ENCODE measurements at regions not wholly inside any gene's neighbourhood (a gene's known extent, or its start where the extent isn't known, plus 50 kb on each side); places are given as distances from the start of the nearest gene placed in this dataset.

DNA sequence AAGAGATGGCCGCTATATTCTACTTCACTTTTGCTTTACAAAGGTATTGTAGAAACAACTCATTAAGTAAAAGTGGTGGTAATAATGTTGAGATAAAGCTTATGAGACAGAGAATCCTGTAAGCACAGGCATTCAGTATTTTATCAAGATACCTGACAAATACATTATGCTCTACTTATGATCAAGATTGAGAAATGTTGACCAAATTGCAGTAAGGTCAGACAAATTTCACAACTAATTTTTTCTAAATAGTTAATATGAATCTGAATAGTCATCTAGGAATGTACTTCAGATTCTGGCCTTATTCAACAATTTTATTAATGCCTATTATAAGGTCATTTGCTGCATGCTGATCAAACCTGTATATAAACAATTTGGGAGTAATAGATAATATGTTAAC is 95.1 kb upstream of the MBNL1 start:
- DNase-seq (ENCODE audit: low read depth) = peak; percentile 11
- H3K4me3 ChIP-seq (ENCODE audit: control insufficient read depth, low read depth, low read length) = no peak overlapping the region
- TF ChIP-seq, protein P1, sequence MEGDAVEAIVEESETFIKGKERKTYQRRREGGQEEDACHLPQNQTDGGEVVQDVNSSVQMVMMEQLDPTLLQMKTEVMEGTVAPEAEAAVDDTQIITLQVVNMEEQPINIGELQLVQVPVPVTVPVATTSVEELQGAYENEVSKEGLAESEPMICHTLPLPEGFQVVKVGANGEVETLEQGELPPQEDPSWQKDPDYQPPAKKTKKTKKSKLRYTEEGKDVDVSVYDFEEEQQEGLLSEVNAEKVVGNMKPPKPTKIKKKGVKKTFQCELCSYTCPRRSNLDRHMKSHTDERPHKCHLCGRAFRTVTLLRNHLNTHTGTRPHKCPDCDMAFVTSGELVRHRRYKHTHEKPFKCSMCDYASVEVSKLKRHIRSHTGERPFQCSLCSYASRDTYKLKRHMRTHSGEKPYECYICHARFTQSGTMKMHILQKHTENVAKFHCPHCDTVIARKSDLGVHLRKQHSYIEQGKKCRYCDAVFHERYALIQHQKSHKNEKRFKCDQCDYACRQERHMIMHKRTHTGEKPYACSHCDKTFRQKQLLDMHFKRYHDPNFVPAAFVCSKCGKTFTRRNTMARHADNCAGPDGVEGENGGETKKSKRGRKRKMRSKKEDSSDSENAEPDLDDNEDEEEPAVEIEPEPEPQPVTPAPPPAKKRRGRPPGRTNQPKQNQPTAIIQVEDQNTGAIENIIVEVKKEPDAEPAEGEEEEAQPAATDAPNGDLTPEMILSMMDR (conservative IDR thresholded peaks at IDR 0.05; ENCODE audit: control insufficient read depth, insufficient read depth, low read depth, low read length) = no peak

DNA sequence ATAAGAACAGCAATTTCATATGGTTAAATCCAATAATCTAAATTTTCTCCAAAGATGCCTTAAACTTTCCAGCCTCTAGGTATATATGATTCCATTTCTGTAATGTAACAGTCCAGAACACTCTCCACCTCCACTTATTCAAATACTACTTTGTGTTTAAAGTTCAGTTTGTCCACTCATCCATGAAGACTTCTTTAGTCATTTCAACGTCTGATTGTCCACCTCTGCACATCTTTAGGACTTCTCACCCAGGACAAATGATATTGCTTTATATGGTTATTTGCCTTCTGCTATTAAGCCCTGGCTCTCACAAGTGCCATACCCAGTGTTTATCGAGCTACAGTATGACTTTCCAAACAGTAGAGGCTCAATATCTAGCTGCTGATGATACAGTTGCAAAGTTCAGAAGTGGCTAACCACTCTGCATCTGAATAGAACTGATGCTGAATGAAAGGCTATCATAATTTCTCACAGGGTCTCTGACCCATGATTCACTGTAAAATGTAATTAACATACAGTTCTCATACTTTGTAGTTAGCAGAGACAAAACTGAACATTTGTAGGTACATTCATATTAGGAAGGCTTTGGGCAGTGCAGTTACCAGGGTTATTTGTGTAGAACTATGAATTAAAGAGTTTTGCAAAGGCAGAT is 93.7 kb upstream of the MBNL1 start:
- no peak for DNase-seq (ENCODE audit: low read depth)
- TF ChIP-seq, protein P1 (conservative IDR thresholded peaks at IDR 0.05; ENCODE audit: control insufficient read depth, insufficient read depth, low read depth, low read length) = no peak
- H3K4me3 ChIP-seq (ENCODE audit: control insufficient read depth, low read depth, low read length) = no peak overlapping the region

DNA sequence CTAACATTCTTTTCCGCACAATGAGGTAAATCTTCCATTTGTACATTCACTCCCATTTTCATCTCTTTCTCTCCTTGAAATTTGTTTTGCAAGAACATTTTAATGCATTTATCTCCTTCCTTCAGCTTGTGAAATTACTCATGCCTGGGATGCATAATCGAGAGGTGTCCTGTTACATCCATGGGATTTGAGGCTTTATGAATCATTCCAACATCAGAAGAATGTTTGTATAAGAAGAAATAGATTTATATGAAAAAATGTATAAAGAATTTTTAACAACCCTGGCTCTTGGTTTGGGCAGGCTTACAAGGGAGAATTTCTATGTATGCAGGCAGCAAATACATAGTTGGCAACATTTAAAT is 93.2 kb upstream of the MBNL1 start:
- peak; percentile 95 for DNase-seq (ENCODE audit: low read depth)
- TF ChIP-seq, protein P1 (conservative IDR thresholded peaks at IDR 0.05; ENCODE audit: control insufficient read depth, insufficient read depth, low read depth, low read length) = no peak
- H3K4me3 ChIP-seq (ENCODE audit: control insufficient read depth, low read depth, low read length) = no peak overlapping the region

DNA sequence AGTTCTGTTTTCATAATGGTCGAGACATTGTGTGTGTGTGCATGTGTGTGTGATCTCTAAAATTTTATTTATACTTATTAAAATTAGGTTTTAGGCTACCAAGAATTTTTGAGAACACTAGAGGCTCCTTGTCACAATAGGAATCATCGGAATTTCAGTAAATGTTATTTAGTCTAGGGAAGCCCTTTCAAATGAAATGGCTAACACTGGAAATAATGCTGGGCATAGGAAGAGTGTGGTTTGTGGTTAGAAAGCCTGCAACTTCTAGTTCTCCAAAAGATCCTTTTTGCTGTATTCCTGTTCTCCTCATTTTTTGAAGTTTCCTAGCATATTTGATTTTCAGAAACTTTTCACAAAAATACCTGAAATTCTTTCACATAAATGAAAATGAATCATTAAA is 92.5 kb upstream of the MBNL1 start:
- no peak overlapping the region for H3K4me3 ChIP-seq (ENCODE audit: control insufficient read depth, low read depth, low read length)
- TF ChIP-seq, protein P1 (conservative IDR thresholded peaks at IDR 0.05; ENCODE audit: control insufficient read depth, insufficient read depth, low read depth, low read length) = no peak
- peak; percentile 19 for DNase-seq (ENCODE audit: low read depth)

DNA sequence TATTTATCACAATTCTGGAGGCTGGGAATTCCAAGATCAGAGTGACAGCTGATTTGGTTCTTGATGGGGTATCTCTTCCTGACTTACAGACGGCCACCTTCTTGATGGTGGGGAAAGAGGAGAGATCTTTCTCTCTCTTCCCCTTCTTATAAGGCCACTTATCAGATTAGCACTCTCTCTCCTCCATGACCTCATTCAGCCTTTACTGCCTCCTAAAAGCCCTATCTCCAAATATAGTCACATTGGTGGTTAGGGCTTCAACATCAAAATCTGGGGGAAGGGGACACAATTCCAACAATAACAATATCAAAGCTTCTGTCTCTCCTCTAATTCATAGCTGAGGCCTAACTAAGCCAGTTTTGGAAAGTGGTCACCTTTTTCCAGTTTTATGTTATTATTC is 91.7 kb upstream of the MBNL1 start:
- H3K4me3 ChIP-seq (ENCODE audit: control insufficient read depth, low read depth, low read length) = no peak overlapping the region
- DNase-seq (ENCODE audit: low read depth) = no peak
- TF ChIP-seq, protein P1 (conservative IDR thresholded peaks at IDR 0.05; ENCODE audit: control insufficient read depth, insufficient read depth, low read depth, low read length) = no peak

DNA sequence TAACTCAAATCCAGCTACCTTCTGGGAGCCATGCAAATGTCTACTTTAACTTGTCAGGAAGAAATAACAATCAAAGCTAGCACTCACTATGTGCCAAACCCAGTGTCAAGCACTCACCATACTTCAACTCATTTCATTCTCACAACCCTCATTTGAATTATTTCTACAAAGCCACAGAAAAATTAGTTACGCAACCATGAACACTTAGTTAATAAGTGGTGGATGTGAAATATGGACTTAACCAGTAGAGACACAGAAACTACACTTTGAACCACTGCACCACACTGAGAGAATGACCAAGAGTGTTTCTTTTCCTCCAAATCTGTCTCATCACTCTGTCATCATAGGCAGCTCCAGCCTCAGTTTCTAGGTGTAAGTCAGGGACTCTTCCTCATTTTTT is 91.0 kb upstream of the MBNL1 start:
- TF ChIP-seq, protein P1 (conservative IDR thresholded peaks at IDR 0.05; ENCODE audit: control insufficient read depth, insufficient read depth, low read depth, low read length) = no peak
- no peak overlapping the region for H3K4me3 ChIP-seq (ENCODE audit: control insufficient read depth, low read depth, low read length)
- peak; percentile 22 for DNase-seq (ENCODE audit: low read depth)

DNA sequence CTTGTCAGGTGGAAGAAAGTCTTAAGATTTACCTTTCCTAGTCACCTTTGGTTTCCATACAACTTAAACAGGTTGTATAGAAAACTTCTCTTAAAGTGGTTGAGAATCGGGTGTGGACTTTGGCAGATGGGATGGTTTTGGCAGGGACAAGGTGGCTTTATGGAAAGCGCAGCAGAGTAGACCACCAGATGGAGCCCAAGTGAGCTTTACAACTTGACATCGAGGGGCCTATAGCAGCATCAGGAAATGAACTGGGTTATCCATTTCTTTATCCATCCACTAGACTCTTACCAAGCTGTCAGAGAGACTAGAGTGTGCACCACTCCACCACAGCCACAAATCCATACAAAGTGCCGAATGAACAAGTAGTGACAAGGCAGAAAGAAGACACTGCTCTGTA is 85.3 kb upstream of the MBNL1 start:
- TF ChIP-seq, protein P1 (conservative IDR thresholded peaks at IDR 0.05; ENCODE audit: control insufficient read depth, insufficient read depth, low read depth, low read length) = peak; percentile 47
- DNase-seq (ENCODE audit: low read depth) = peak; percentile 43
- H3K4me3 ChIP-seq (ENCODE audit: control insufficient read depth, low read depth, low read length) = no peak overlapping the region
